SW 1271 (cell line): ENCODE measurements at regions not wholly inside any gene's neighbourhood (a gene's known extent, or its start where the extent isn't known, plus 50 kb on each side); places are given as distances from the start of the nearest gene placed in this dataset.
A peak's percentile ranks its signal among the peaks of the same experiment; 100 is the strongest.

Experiments
- DNase-seq, 2 experiments: peaks; one replicate each; lab custom pipeline; 2025; lab: John Stamatoyannopoulos, UW

GRCh38 chr14:86521031-86521730, 991.2 kb downstream of the FLRT2 start:
- DNase-seq = no peak

- no peak for DNase-seq
Measured at GRCh38 chr14:86518298-86518697, 988.4 kb downstream of the FLRT2 start.

DNA sequence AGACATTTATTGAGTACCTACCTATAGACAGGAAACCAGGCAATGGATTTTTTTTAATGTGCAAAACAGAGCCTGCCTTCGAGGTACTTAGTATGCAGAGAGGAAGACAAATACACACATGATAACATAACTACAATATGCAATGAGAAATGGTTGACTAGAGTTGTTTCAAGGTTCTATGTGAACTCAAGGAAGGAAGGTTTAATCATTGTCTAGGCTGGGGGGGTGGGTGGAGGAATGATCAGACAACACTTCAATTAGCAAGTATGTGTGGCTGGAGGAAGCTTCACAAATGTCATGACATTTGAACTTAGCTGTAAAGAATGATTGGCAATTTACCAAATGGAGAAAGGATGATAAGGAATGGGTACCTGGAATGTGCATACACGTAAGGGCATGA, 985.3 kb downstream of the FLRT2 start:
- DNase-seq = no peak

DNA sequence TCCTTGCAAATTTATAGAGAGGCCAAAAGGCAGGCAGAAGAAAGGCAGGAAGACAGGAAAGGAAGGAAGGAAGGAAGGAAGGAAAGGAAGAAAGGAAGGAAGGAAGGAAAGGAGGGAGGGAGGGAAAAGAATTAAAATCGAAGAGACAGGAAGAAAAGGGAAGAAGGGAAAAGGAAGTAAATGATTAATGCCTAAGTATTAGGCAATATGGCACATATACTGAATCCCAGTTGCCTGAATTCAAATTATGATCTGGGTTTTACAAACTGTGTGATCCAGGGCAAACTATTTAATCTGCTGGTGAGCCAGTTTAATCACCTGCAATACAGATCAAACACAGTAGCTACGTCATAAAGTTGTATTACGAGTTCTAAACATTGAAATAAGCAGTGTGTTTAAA, 983.6 kb downstream of the FLRT2 start:
- no peak for DNase-seq

DNA sequence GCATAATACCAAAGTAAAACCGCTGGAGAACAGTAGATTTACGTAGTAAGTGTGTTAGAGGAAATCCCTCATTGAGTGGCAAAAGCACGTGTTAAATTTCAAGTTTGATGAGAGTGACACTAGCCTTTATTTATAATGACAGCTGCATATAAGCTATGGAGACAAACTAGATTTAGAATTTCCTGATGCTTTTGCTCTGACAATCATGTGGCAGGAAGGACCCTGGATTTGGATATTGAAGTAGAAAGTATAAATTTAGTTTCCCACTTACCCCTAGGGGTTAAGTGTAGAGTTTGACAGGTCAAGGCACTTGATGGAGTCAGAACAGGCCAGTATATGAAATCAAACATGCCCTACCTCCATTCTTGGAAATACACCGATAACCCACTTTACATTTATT, 983.1 kb downstream of the FLRT2 start:
- DNase-seq = no peak

- DNase-seq = no peak
Measured at GRCh38 chr14:86510491-86510890, 980.5 kb downstream of the FLRT2 start.

GRCh38 chr14:86505808-86506207, 975.9 kb downstream of the FLRT2 start:
- DNase-seq = no peak

DNA sequence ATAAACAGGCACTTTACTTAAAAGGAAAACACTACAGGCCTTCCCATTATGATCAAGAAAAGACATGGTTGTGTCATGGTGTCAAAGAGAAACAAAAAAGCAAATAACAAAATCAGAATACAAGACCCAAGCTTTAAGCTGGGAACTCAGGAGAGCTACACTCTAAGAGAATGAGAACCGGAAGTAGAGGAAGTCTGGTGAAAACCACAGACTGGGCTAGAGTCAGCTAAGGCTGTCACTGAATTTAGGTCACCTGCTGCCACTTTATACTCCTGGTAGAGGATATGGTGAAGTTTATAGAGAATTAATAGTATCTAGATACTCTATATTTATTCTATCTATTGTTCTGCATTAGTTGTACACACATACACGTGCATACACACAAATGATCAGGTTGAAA, 971.7 kb downstream of the FLRT2 start:
- DNase-seq = no peak

GRCh38 chr14:86491743-86492142, 961.8 kb downstream of the FLRT2 start:
- DNase-seq = no peak

DNA sequence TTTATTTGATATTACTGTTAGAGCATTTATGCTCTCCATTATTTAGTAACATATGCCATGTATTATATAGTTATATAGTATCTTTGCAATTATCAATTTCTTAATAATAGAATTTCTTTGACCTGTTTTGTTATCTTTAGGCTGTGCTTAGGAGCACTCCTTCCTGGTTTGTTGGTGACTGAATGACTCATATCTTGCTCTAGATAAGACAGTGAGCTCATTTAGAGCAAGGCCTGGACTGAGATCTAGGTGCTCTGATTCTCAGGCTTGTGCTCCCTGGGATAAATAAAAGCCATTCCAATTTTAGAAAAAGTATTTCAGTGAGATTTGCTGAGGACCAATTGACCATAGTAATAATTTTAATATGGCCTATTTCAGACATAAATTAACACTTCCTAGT, 951.2 kb downstream of the FLRT2 start:
- DNase-seq = peak in 1 of 2 experiments; percentile 3

- no peak for DNase-seq
Measured at GRCh38 chr14:86464341-86464740, 934.4 kb downstream of the FLRT2 start.

DNA sequence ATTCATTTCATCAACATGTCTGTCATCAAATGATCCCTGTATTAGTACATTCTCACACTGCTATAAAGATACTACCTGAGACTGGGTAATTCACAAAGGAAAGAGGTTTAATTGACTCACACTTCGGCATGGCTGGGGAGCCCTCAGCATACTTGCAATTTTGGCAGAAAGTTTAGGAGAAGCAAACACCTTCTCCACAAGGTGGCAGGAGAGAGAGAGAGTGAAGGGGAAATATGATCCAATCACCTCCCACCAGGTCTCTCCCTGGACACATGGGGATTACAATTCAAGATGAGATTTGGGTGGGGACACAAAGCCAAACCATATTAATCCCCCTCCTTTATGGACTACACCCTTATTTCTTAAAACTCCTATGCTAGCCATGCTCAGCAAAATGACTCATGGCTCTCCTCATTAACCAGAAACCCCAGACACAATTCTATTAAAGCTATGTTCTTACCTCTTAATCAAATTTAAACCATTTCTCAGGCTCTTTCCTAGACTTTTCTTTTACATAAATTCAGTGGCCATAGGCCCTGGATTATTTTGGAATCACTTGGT, 932.3 kb downstream of the FLRT2 start:
- DNase-seq = peak in 1 of 2 experiments; percentile 1

- DNase-seq = no peak
Measured at GRCh38 chr14:86457481-86458135, 927.7 kb downstream of the FLRT2 start.

DNA sequence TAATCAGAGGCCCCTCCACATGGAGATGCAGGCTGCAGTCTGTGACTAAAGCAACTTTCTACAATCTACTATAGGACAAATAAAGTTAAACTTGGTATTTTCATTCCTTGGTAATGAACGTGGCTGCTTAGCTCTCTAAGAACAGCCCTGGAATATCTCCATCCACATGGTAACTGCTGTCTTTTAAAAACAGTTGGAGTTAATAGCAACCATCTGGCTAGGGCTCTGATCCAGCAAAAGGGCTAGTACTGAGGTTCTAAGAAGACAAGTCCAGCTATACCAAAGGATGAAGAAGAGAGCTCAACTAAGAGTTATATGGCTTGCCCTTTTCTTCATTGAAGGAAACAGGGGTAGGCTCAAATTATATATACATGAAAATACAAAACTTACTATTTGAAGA, 920.1 kb downstream of the FLRT2 start:
- DNase-seq = no peak

- DNase-seq = no peak
Measured at GRCh38 chr14:86442135-86442534, 912.2 kb downstream of the FLRT2 start.

DNA sequence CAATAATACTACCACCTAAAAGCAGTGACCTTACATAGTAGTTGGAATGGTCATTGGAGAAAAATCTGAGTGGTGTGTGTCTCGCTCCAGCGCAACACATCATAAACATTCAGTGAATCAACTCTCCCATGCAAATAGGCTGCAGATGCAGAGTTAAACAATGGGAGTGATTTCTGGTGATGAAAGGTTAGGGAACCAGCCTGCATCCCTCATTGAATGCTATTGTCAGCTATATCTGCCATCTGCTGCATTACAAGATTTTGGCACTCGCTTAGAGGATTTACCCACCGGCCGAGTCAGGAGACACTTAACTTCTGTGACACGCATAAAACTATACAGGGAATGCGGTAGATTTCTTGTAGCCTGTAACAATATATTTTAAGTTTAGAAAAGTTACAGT, 900.9 kb downstream of the FLRT2 start:
- DNase-seq = no peak

- DNase-seq = no peak
Measured at GRCh38 chr14:86423214-86423613, 893.3 kb downstream of the FLRT2 start.

DNA sequence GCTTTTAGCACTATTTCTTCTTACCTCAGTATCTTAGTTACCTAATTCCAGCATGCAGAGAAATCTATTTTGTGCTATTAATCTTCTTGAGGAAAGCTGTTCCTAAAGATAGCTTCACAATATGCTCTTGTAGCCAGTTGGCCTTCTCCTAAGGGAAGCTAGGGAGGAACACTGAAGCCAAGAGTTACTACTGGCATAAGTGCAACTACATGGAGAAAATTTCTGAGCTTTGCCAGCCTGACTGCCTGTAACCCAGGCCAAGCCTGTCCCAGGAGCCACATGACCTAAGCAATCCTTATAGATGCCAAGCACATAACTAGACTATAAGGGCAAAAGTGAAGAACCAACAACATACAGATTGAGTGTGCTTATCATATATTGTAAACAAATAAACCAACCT, 890.2 kb downstream of the FLRT2 start:
- DNase-seq = no peak

GRCh38 chr14:86414146-86414545, 884.2 kb downstream of the FLRT2 start:
- no peak for DNase-seq

GRCh38 chr14:86404989-86405649, 875.2 kb downstream of the FLRT2 start:
- no peak for DNase-seq

GRCh38 chr14:86404425-86404824, 874.5 kb downstream of the FLRT2 start:
- peak in 1 of 2 experiments; percentile 14 for DNase-seq

DNA sequence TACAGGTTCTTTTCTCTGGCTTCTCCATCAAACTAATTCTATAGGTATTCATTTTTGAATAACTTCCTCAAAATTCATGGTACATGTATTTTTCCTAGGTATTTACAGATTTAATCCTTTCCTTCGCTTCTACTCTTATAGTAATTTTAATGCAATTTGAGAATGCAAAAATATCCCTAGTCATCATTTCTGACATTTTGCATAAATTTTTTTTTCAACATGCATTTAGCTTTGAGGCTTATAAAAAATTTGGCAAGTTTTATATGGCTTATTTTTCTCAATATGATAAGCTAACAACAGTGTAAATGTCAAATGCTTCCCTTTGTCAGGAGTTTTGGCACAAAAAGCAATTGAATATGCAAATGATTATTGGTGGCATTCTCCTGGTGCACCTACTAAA, 872.6 kb downstream of the FLRT2 start:
- no peak for DNase-seq

DNA sequence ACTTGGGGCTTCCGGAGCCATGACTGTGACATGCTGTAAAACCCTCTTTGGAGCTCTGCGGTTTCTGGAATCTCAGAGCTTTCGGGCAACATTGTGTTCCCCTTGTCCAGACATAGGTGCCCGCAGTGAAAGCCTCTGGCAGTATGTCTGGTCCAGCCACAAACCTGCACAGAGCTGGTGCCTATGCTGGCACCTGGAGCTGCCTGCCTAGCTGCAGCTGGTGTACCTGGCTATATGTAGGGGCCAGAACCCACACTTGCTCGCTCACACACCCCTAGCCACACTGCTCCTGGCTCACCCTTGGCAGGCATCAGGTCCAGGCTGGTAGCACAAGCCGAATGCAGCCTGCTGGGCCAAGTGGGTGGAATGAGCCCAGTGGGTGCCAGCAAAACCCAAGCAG, 861.1 kb downstream of the FLRT2 start:
- DNase-seq = no peak
